ENCODE measurements at regions not wholly inside any gene's neighbourhood (a gene's known extent, or its start where the extent isn't known, plus 50 kb on each side); places are given as distances from the start of the nearest gene placed in this dataset.

GRCh38 chr11:25435197-25435596, 896.7 kb upstream of the ANO3 start:
- no peak for TF ChIP-seq EZH2 (IDR thresholded peaks at IDR 0.05; ENCODE audit: borderline replicate concordance, low read depth, low read length, severe bottlenecking)
- TF ChIP-seq, protein P1, sequence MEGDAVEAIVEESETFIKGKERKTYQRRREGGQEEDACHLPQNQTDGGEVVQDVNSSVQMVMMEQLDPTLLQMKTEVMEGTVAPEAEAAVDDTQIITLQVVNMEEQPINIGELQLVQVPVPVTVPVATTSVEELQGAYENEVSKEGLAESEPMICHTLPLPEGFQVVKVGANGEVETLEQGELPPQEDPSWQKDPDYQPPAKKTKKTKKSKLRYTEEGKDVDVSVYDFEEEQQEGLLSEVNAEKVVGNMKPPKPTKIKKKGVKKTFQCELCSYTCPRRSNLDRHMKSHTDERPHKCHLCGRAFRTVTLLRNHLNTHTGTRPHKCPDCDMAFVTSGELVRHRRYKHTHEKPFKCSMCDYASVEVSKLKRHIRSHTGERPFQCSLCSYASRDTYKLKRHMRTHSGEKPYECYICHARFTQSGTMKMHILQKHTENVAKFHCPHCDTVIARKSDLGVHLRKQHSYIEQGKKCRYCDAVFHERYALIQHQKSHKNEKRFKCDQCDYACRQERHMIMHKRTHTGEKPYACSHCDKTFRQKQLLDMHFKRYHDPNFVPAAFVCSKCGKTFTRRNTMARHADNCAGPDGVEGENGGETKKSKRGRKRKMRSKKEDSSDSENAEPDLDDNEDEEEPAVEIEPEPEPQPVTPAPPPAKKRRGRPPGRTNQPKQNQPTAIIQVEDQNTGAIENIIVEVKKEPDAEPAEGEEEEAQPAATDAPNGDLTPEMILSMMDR (IDR thresholded peaks at IDR 0.05; ENCODE audit: borderline replicate concordance, extremely low read depth, low read length, poor library complexity, severe bottlenecking): no peak

Data from DND-41 (cell line).